ENCODE measurements at regions not wholly inside any gene's neighbourhood (a gene's known extent, or its start where the extent isn't known, plus 50 kb on each side); places are given as distances from the start of the nearest gene placed in this dataset.

DNA sequence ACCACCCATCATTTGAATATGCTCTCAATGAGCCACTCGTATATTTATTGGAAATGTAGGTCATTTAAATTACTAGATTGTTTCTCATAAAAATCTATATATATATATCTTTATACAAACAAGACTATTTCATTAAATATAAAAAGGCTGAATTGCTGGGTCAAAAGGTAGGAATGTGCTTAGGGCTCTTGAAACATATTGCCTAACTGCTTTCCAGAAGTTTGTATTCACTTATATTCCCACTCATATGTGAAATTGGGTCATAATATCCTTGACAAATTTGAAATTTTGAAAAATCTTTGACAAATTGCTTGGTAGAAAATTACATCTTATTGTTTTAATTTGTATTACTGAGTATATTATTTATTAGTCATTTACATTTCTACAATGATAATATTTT is 999.8 kb upstream of the CDH2 start:
- intact Hi-C loops (cut with micrococcal nuclease) = no loop called here

DNA sequence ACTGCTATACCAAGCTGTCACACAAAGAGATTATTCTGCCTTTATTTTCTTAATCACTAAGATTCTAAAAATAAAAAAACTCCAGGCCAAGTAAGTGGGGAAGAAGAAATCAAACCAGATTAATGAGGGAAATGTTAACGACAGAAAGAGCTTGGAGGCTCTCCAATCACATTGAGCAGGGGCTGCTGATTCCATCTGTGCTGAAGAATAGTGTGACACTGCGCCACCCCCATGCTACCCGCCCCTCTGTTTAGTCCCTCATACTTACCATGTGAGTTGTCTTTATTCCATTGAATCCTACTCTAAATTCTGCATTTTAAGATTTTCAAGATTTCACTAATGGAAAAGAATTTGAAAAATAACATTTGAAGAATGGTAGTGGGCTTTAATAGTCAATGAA is 998.0 kb upstream of the CDH2 start:
- intact Hi-C loops (cut with micrococcal nuclease) = no loop called here

DNA sequence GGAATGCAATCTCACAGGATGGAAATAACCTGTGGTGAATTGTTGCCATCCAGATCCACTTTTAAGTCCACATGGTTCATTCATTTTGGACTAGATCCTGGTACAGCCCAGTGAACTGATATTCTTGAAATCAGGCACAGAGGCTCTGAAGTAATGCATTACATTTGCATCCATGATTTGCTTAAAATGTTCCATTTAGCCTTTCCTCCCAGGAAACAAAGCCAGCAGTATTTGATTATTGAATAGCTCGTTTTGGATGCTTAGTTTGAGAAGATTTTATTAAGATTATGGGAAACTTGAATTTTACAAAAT is 995.8 kb upstream of the CDH2 start:
- intact Hi-C loops (cut with micrococcal nuclease) = no loop called here

DNA sequence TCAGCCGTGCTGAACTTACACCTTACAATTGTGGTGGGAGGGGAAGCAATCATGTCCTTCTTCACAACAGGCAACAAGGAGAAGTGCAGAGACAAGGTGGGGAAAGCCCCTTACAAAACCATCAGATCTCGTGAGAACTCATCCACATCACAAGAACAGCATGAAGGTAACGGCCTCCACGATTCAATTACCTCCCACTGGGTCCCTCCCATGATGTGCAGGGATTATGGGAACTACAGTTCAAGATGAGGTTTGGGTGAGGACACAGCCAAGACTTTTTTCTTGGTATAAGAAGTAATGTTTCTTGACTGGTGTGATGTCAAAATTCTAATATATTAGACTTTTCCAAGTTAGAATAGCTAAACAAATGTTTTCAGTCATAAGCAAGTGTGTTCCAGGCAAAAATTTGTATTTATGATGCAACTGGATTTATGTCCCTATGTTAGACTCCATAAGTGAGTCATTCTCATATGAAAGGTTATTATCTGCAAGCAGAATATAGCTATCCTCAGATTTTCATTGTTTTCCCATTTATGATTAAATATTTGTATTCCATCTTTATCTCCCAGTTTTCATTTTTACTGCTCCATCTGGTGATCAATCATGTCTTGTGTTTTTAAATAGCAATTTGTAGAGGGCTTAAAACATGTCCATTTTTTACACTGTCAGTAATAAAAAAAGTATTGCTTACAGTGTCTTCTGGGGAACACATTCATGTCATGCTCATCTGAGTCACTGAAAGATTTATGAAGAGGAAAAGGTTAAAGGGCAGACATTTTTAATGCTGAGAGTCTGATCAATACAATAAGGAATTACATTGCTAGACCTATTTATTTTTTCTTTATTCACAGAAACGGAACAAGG is 995.2 kb upstream of the CDH2 start:
- intact Hi-C loops (cut with micrococcal nuclease) = no loop called here

DNA sequence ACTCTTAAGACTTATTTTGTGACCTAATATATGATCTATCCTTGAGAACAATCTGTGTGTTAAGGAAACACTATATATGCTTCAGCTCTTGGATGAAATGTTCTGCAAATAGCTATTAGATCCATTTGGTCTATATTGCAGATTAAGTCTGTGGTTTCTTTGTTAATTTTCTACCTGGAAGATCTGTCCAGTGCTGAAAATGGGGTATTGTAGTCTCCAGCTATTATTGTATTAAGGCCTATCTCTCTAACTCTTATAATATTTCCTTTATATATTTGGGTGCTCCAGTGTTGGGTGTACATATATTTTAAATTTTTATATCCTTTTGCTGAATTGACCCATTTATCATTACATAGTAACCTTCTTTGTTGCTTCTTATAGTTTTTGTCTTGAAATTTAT is 992.7 kb upstream of the CDH2 start:
- intact Hi-C loops (cut with micrococcal nuclease) = loop anchor here (10.0 kb wide), 1 partner anchor 75 kb away; no protein-coding TSS in a partner anchor

DNA sequence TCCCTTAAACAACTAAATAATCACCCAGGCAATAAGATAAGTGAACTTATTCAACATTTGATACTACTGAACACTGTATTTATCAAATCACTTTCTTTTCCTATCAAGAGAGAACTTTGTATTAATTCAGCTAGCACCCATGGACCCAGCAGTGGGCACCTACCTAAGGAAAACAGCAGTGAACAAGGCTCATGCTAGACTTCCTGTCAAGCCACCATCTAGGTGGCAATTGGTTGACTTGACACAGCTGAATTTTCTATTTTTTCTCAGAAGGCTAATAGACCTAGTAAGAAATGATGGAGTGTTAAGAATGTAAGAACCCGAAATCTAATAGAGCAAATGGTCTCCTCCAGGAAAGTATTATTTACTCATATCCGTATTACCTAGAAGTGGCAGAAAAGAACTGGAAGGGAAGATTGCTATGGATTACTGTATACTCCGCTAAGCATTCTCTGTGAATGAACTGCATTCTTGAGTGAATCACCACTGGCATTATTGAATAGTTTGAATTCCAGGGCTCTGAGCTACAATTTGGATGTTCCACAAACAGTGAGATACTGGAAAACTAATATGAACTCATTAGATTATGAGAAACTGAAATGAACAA is 988.2 kb upstream of the CDH2 start:
- intact Hi-C loops (cut with micrococcal nuclease) = loop anchor here (10.0 kb wide), 1 partner anchor 80 kb away; no protein-coding TSS in a partner anchor

DNA sequence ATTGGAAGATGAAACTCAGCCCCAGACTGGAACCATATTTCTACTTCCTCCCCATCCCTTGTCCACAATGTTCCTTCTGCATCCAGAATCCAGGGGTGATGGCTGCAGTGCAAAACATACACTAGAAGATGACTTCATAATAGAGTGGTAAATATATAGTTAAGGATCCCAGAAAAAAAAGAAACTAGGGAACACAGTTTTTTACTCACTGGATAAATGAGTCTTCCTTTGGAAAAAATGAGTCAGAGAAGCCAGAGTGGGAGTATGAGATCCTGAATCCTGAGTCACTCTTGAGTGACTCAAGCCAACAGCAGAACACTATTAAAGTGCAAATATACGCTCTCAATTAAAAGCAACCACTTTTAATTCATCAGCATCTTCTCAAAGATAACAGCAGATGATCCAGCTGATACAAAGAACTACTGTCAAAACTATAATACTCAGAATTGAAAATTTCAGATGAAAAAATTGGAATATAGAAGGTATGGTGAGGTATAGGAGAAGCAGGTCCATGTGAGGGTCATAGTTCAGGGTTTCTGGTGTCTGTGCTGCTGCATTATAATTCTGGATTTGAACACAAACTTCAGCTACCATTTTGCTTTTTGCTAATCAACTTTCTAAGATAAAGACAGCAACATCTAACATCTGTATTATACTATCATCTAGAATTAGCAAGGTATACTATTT is 987.2 kb upstream of the CDH2 start:
- intact Hi-C loops (cut with micrococcal nuclease) = loop anchor here (10.0 kb wide), 1 partner anchor 81 kb away; no protein-coding TSS in a partner anchor

DNA sequence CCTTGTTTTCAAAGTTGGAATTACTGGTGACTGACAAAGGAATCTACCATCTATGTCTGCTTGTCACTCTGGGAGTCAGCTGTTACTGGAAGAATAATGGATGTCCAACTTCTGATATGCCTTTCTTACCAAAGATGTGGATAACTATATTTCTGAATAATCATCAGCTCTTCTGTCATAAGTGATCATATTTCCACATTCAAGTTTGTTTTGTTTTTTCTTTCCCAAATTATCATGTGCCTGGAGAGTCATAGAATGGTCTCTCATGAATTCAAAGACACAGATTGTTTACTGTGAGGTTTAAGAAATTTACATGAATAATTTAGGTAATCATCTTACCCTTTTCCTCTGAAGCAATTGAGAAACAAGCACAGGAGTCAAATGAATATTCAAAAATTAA is 986.7 kb upstream of the CDH2 start:
- intact Hi-C loops (cut with micrococcal nuclease) = loop anchor here (10.0 kb wide), 1 partner anchor 81 kb away; no protein-coding TSS in a partner anchor

DNA sequence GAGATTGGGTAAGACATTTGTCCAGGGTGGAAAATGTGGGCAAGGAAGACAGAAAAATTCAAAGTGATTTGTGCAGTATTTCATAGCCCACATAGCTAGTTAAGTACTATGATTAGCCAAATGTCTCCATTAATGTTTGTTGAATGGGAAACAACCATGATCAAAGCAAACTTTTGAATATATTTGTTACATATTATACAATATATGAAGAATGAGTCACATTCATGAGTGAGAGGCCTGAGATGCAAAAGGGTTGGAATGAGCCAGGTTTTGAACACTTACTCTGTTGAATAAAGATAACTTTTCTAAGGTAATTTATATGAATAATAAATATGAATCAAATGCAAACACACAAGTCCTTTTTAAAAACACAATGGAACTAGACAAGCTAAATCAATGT is 984.5 kb upstream of the CDH2 start:
- intact Hi-C loops (cut with micrococcal nuclease) = loop anchor here (10.0 kb wide), 1 partner anchor 83 kb away; no protein-coding TSS in a partner anchor

DNA sequence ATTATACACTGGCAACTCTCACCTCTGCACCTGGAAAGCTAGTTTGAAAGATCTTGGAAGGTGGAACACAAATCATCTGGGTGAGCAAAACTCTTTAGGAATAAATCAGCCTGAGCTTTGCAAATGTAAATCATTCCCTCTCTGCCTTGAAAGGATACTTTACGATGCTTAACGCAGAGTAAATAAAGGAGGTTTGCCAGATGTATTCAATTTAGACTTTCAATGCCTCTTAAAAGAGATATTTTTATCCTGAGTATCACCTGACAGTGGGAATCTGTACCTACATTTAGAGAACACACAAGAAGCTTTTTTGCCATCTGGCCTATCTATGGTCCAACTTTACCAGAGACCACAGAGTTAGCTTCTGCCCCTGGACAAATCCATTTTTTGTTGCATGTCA is 983.2 kb upstream of the CDH2 start:
- intact Hi-C loops (cut with micrococcal nuclease) = loop anchor here (10.0 kb wide), 1 partner anchor 85 kb away; no protein-coding TSS in a partner anchor

DNA sequence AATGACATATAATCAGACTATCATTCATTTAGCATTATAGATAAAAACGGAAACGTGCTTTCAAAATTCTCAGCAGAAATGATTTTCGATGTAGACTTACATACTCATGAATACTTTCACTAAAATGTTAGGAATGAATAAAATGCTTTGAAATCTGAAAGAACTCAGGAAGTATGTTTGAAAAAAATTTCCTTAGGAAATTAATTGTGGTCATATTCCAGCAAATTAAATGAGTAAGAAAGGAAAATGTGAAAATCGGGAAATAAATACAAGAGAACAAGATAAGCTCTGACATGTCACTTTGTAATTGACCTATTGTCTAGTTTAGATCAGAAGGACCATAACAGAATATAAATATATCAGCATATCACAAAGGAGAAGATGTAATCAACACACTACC is 981.0 kb upstream of the CDH2 start:
- intact Hi-C loops (cut with micrococcal nuclease) = no loop called here

DNA sequence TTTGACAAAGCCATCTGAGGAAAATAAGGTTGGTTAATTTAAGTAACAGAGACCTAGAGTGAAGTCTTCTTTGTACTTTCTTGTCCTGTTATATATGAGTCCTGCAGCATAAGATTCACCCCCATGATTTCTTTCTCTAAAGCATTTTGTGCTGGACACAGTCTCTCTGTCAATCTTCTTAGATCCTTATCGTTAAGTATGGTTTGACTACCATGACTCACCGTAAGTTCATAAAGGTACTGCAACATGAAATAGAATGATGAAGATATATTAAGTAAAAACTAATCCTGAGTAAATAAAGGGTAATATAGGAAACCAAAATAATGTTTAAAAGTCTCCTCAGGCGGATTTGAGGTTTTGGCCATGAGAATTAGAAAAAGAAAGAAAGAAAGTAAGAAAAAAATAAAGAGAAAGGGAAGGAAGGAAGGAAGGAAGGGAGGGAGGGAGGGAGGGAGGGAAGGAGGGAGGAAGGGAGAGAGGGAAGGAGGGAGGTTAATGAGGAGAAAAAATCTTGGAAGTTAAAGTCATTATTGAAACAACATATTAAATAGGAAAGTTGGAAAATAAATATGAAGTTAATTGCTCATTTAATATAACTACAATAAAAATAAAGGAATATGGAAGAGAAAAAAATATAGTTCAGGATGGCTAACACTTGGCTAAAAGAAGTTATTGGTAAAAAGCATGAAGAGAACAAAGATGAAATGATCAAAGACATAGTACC is 980.3 kb upstream of the CDH2 start:
- intact Hi-C loops (cut with micrococcal nuclease) = no loop called here

DNA sequence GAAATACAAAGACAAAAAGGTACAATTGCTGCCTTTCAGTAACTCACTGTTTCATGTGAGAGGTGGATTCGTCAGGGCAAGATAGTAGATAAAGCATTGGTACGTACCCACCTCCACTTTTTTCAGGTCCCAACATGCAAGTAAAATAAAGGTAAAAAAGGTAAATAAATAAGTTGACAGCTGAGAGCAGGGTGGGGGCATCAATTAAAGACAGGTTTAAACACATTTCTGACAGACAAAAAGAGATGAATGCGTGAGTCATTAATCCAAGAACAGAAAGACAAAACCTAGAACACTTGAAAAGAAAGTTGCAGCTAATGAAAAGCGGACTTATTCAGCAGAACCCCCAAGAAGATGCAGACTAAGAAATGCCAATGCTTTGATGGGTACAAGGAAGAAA is 979.6 kb upstream of the CDH2 start:
- intact Hi-C loops (cut with micrococcal nuclease) = no loop called here

DNA sequence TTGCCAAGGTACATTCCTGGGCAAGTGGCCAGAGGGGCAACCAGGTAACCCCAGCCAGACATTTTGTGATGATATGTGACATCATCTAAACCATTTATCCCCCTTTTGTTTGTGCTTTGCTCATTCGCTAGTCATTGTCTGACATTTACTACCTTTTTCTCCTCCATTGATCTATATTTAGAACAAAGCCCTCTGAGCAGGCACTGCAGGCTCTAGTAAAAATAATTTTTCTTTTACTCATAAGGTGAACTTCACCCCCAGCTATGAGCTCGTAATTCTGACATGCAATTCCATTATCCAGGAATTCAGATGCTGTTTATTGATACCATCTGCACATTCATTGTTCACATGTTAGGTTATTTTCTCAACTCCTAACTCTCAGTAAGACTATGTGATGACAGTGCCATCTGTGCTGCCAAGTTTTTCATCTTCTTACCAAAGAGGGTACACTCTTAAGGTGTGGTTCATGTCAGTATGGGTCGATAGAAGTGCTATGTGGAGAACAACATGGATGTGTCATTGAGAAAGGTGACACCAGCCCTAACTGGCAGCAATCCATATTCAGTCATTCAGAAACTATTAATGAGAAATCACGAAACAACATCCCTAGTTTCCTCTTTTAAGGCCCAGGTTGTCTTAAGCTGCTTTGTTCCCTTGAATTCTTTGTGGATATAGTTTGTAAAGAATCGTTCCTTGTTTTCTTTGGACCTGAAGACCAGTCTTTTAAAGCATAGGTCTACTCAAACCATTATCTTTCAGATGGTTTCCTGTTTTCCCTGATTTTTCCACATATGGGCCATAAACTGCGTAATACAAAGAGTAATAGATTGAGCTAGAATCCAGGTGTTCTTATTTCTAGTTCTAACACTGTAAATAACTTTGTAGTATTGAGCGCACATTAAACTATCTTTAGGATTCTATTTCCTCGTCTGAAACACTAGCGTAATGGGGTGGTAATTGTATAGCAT is 978.1 kb upstream of the CDH2 start:
- intact Hi-C loops (cut with micrococcal nuclease) = no loop called here

DNA sequence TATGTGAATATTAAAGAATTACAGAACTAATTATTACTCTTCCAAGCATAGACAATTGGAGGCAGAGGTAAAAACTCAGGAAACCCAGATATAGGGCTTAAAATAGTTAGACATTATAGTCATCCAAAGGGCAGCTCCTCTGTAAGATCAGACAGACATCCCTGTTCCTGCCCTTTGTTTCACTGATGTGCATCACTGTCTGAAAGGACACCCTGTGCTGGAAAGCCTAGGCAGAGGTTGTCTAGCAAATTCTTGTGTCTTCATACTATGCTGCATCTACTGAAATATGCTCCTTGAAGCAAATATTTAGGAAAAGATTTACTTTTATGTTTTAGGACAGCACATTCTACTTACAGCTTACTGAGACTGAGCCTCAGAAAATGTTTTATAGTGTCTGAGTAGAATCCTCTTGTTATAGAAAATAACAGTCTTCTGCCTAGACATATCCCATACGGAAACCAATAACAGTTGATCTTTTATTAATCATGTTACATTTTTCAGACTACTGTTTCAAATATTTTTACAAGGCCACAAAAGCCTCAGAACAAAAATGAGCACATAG is 977.3 kb upstream of the CDH2 start:
- intact Hi-C loops (cut with micrococcal nuclease) = no loop called here

DNA sequence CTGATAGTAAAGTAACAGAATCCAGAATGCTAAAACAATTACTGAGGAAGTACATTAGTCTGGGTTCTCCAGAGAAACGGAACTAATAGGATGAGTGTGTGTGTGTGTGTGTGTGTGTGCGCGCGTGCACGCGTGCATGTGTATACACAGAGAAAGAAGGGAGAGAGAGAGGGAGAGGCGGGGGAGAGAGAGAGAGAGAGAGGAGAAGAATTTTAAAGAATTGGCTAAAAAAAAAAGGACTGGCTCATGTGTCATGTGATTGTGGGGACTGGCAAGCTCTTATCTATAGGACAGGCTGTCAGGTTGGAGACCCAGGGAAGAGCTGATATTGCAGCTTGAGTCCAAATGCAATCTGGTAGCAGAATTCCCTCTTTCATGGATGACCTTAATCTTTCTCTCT is 976.2 kb upstream of the CDH2 start:
- intact Hi-C loops (cut with micrococcal nuclease) = no loop called here

DNA sequence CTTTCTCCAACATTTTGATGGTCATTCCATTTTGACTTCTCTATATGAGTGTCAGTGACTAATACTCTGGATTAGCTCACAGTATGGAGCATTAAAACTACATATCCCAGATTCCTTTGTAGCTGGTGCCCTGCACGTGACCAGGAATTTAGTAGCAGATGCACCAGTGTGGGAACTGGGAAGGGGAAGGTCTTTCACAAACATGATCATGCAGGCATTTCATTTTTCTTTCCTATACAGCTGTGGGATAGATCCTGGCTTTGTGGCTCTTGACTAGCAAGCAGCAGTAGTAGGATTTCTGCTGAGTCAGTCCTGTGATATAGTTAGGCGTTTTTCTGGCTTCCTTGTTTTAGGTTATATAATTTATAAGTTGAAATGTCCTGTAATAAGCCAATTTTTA is 971.0 kb upstream of the CDH2 start:
- intact Hi-C loops (cut with micrococcal nuclease) = no loop called here

DNA sequence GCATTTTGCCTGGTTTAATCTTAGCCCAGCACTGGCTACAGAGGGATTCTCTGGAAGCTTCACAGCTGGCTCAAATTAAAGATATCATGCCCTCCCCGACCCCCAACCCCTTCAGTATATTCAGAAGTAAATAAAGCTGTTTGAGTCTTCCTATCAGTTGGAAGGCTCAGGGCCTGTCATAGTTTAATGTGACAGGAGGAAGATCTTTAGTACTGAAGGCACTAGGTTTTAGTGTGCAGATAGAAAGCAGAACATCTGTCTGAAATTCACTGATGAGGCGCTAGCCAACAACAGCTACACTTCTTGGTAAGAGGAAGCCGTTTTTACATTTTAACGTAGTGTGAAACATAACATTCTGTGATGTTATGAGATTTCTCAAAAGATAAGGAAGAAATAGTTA is 969.1 kb upstream of the CDH2 start:
- intact Hi-C loops (cut with micrococcal nuclease) = no loop called here

DNA sequence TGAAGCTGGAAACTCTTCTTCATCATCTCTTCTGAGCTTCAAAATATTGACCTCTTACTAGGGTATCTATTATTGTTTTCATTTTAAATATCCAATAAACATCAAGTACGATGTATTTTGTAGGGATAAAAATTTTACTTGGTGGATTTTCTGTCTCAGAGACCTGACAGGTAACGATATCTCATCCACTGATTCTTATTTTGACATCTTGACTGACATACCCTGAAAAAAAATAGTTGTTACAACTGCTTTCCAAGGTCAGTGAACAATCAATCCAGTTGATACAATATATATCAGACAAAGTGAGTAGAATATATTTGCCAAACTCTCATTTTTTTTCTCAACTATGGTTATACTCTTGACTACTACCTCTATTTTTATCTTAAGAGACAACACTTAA is 963.7 kb upstream of the CDH2 start:
- intact Hi-C loops (cut with micrococcal nuclease) = no loop called here

Measured in T-helper 1 cell treated with Interleukin-12 subunit alpha and Interleukin-12 subunit beta and Interleukin-4 antibody, amounts not matched to agents 30 ng/mL and 1 ng/mL, for 36 hours (primary cell).